ENCODE measurements at regions not wholly inside any gene's neighbourhood (a gene's known extent, or its start where the extent isn't known, plus 50 kb on each side); places are given as distances from the start of the nearest gene placed in this dataset.

GRCh38 chr10:91564508-91564907, 68.4 kb downstream of the PPP1R3C start:
- 26 to 59% (median 40%) methylated on average over 4 of the region's 4 CpGs for WGBS, 3 donors
- Histone ChIP-seq H3K4me3 (no peak overlapping the region), H3K27me3 (ENCODE audit: insufficient read depth in 3 of 3, low read length in 2 of 3) (no peaks in the 10 kb centered on the region), H3K9me3 (no peaks in the 10 kb centered on the region), H3K36me3 (ENCODE audit: insufficient read depth in 1 of 2, low read depth in 1 of 2) (no peaks in the 10 kb centered on the region), H3K27ac (peak overlapping the region; percentile 82), H3K4me1 (peaks cover 57% of the 10 kb centered on the region)
- ATAC-seq: peak; percentile 22 to 35 (median 32)
- no peak for DNase-seq
- TF ChIP-seq CTCF (IDR thresholded peaks at IDR 0.05): no peak
- intact Hi-C loops (cut with DNase I): no loop called here
